HepG2 (cell line): ENCODE measurements at regions not wholly inside any gene's neighbourhood (a gene's known extent, or its start where the extent isn't known, plus 50 kb on each side); places are given as distances from the start of the nearest gene placed in this dataset.

Experiments
- ATAC-seq: fragments of 200-7000 bp; cut with Tn5 transposase; 3 replicates; pipeline ENCODE4 v1.9.1; 2020; ENCODE audit warnings: mild to moderate bottlenecking, moderate library complexity
- BruUV-seq: library from RNA; stranded (reverse); fragments of 400-500 nt; replicated peaks from 2 replicates; lab custom pipeline; 2021; lab: Mats Ljungman, UMichigan
- CTCF ChIA-PET: fragments of 300-600 bp; formaldehyde crosslinking; extraction: SDS; loops from one replicate; lab custom pipeline; 2021; ENCODE audit warnings: low total read pairs, inconsistent platforms, low intra/inter-chr PET ratio; lab: Yijun Ruan, JAX
- POLR2A ChIA-PET: fragments of 350-600 bp; sonication (Branson Sonifier 250); formaldehyde crosslinking; loops from one replicate; lab custom pipeline; 2020; ENCODE audit warnings: antibody characterized with exemption, inconsistent platforms; lab: Yijun Ruan, JAX
- DNase-seq: peaks from one replicate; pipeline ENCODE4 v3.0.0-alpha.2; 2015; ENCODE audit warnings: low spot score
- FAIRE-seq: peaks from 3 replicates; lab custom pipeline; 2011; peaks lifted over from hg19 to GRCh38; lab: Jason Lieb, UNC
- H2AFZ ChIP-seq: one replicate; pipeline ENCODE4 v1.6.1; 2011; ENCODE audit warnings: low read length, inconsistent platforms
- H3K27ac ChIP-seq: fragments of 300-600 bp; 3 replicates; pipeline ENCODE4 v1.8.0; 2011; ENCODE audit warnings: mixed run types, mild to moderate bottlenecking, mixed read lengths, low read length, inconsistent platforms; ENCODE audit not compliant: insufficient read depth; ENCODE audit errors: extremely low read length
- H3K27me3 ChIP-seq, 2 experiments: fragments of 200-600 bp in 1 of 2; 2 replicates in 1 of 2; 3 replicates in 1 of 2; pipeline versions ENCODE4 v1.6.0 to v1.8.0; 2011; ENCODE audit warnings: low read length in 2 of 2, mild to moderate bottlenecking in 2 of 2, moderate library complexity in 2 of 2, inconsistent platforms in 1 of 2; ENCODE audit not compliant: insufficient read depth in 2 of 2, control insufficient read depth in 1 of 2
- H3K36me3 ChIP-seq, 2 experiments: fragments of 200-600 bp in 1 of 2; replicated peaks in 1 of 2; 2 replicates in 1 of 2; 3 replicates in 1 of 2; pipeline versions ENCODE4 v1.5.1 to v1.8.0; 2011; ENCODE audit warnings: low read length in 2 of 2, inconsistent platforms in 1 of 2; ENCODE audit not compliant: insufficient read depth in 2 of 2, control insufficient read depth in 1 of 2
- H3K4me1 ChIP-seq: 2 replicates; pipeline ENCODE4 v1.5.1; 2012; ENCODE audit warnings: low read length, inconsistent platforms; ENCODE audit not compliant: insufficient read depth
- H3K4me2 ChIP-seq: 2 replicates; pipeline ENCODE4 v1.6.0; 2011; ENCODE audit warnings: low read depth, low read length, inconsistent platforms
- H3K4me3 ChIP-seq, 3 experiments: fragments of 200-600 bp in 1 of 3; sonication (generic), shearing (Covaris generic) in 1 of 3; replicated peaks in 1 of 3; 2 replicates each; pipeline ENCODE4 v1.5.1; 2011 to 2016; ENCODE audit warnings: low read length in 3 of 3, inconsistent platforms in 2 of 3, low read depth in 2 of 3, mild to moderate bottlenecking in 2 of 3, control low read depth in 1 of 3, mixed read lengths in 1 of 3; ENCODE audit not compliant: insufficient read depth in 1 of 3
- H3K79me2 ChIP-seq: one replicate; pipeline ENCODE4 v1.6.1; 2011; ENCODE audit warnings: low read length, inconsistent platforms; ENCODE audit not compliant: insufficient read depth
- H3K9ac ChIP-seq: 2 replicates; pipeline ENCODE4 v1.6.0; 2011; ENCODE audit warnings: mild to moderate bottlenecking, low read depth, low read length, inconsistent platforms; ENCODE audit not compliant: insufficient read depth
- H3K9me3 ChIP-seq: 2 replicates; pipeline ENCODE4 v1.5.1; 2012; ENCODE audit warnings: mild to moderate bottlenecking, low read length
- H4K20me1 ChIP-seq: 2 replicates; pipeline ENCODE4 v1.6.0; 2011; ENCODE audit warnings: inconsistent platforms, mild to moderate bottlenecking, low read length, moderate library complexity; ENCODE audit not compliant: insufficient read depth
- ATF5 ChIP-seq: sonication (generic); formaldehyde crosslinking; IDR thresholded peaks from 2 replicates; pipeline ENCODE4 v1.4.0; 2020; ENCODE audit warnings: mild to moderate bottlenecking, low read depth, missing genetic modification reagents
- DNMT1 ChIP-seq: sonication (generic); formaldehyde crosslinking; IDR thresholded peaks from 2 replicates; pipeline ENCODE4 v1.5.1; 2020; ENCODE audit warnings: mild to moderate bottlenecking, missing genetic modification reagents
- FOSL1 ChIP-seq: sonication (generic); formaldehyde crosslinking; IDR thresholded peaks from 2 replicates; pipeline ENCODE4 v1.9.0; 2021; ENCODE audit warnings: missing genetic modification reagents, borderline replicate concordance
- MAFF ChIP-seq: IDR thresholded peaks from 2 replicates; pipeline ENCODE4 v1.6.1; 2011; ENCODE audit warnings: low read depth, low read length, improper control_type of control experiment
- NFATC3 ChIP-seq: sonication (generic); formaldehyde crosslinking; IDR thresholded peaks from 2 replicates; pipeline ENCODE4 v1.5.1; 2020; ENCODE audit warnings: mild to moderate bottlenecking, missing genetic modification reagents
- ONECUT2 ChIP-seq: sonication (generic); formaldehyde crosslinking; IDR thresholded peaks from 2 replicates; pipeline ENCODE4 v1.4.0; 2020; ENCODE audit warnings: missing genetic modification reagents
- PPARG ChIP-seq: conservative IDR thresholded peaks from 2 replicates; pipeline ENCODE4 v1.6.1; 2016; ENCODE audit warnings: missing biosample characterization, missing genetic modification reagents
- SRY ChIP-seq: sonication (generic); formaldehyde crosslinking; IDR thresholded peaks from 2 replicates; pipeline ENCODE4 v1.8.0; 2022; ENCODE audit warnings: mild to moderate bottlenecking, missing genetic modification reagents
- ZMAT3 ChIP-seq: sonication (generic); formaldehyde crosslinking; conservative IDR thresholded peaks from 2 replicates; pipeline ENCODE4 v1.7.0; 2021; ENCODE audit warnings: missing genetic modification reagents
- ZNF563 ChIP-seq: sonication (generic); formaldehyde crosslinking; IDR thresholded peaks from 2 replicates; pipeline ENCODE4 v1.8.0; 2022; ENCODE audit warnings: mild to moderate bottlenecking, moderate library complexity, missing genetic modification reagents
- ZNF609 ChIP-seq: sonication (generic); formaldehyde crosslinking; IDR thresholded peaks from 2 replicates; pipeline ENCODE4 v1.4.0; 2020; ENCODE audit warnings: mild to moderate bottlenecking, missing genetic modification reagents, borderline replicate concordance
- WGBS: methylation state at CpG from one replicate; pipeline ENCODE4 v1.1.6; 2017; ENCODE audit warnings: low lambda C conversion rate; 5-methylcytosine and 5-hydroxymethylcytosine counted together
- in situ Hi-C: cut with HindIII; loops from 2 replicates; pipeline ENCODE4 v1.10.0; 2017; ENCODE audit warnings: low pct_unique_long_range_greater_than_20kb; ENCODE audit not compliant: extremely low pct_ligation_motif_present
- intact Hi-C: fragments of 100-400 bp; cut with micrococcal nuclease; formaldehyde crosslinking; loops from one replicate; pipeline ENCODE4 v1.10.0; 2022; ENCODE audit not compliant: unreplicated experiment
- TF ChIP-seq, protein P1 (sequence below): sonication (generic); formaldehyde crosslinking; IDR thresholded peaks from 2 replicates; pipeline ENCODE4 v1.4.0; 2020; ENCODE audit warnings: mild to moderate bottlenecking, missing genetic modification reagents
- TF ChIP-seq, protein P2 (sequence below): sonication (generic); formaldehyde crosslinking; IDR thresholded peaks from 2 replicates; pipeline ENCODE4 v1.4.0; 2020; ENCODE audit warnings: missing genetic modification reagents

GRCh38 chr18:24868760-24869237 lies 408.4 kb downstream of the HRH4 start (continued):
- TF ChIP-seq SRY (CRISPR knock-in tag), result no peak
- TF ChIP-seq, all 625 proteins: peak for 0

- H3K4me3 ChIP-seq, result no peak overlapping the region
- in situ Hi-C loops, result no loop called here
- ATAC-seq (no peak), FAIRE-seq (no peak), DNase-seq (no peak)
- H3K36me3 ChIP-seq, result no peaks in the 10 kb centered on the region
- intact Hi-C loops, result no loop called here
- H4K20me1 ChIP-seq, result no peaks in the 10 kb centered on the region
- no peaks in the 10 kb centered on the region for H3K9me3 ChIP-seq
- POLR2A ChIA-PET, result no interaction called here
- H2AFZ ChIP-seq, result no peak overlapping the region
- TF ChIP-seq, protein P1, sequence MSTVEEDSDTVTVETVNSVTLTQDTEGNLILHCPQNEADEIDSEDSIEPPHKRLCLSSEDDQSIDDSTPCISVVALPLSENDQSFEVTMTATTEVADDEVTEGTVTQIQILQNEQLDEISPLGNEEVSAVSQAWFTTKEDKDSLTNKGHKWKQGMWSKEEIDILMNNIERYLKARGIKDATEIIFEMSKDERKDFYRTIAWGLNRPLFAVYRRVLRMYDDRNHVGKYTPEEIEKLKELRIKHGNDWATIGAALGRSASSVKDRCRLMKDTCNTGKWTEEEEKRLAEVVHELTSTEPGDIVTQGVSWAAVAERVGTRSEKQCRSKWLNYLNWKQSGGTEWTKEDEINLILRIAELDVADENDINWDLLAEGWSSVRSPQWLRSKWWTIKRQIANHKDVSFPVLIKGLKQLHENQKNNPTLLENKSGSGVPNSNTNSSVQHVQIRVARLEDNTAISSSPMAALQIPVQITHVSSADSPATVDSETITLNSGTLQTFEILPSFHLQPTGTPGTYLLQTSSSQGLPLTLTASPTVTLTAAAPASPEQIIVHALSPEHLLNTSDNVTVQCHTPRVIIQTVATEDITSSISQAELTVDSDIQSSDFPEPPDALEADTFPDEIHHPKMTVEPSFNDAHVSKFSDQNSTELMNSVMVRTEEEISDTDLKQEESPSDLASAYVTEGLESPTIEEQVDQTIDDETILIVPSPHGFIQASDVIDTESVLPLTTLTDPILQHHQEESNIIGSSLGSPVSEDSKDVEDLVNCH, result no peak
- TF ChIP-seq ONECUT2 (CRISPR knock-in tag) (no peak), ATF5 (CRISPR knock-in tag) (no peak), DNMT1 (CRISPR knock-in tag) (no peak), MAFF (no peak), NFATC3 (CRISPR knock-in tag) (no peak), FOSL1 (no peak), ZNF563 (no peak), ZNF609 (CRISPR knock-in tag) (no peak), PPARG (CRISPR knock-in tag) (no peak), ZMAT3 (CRISPR knock-in tag) (no peak)
- TF ChIP-seq, protein P2, sequence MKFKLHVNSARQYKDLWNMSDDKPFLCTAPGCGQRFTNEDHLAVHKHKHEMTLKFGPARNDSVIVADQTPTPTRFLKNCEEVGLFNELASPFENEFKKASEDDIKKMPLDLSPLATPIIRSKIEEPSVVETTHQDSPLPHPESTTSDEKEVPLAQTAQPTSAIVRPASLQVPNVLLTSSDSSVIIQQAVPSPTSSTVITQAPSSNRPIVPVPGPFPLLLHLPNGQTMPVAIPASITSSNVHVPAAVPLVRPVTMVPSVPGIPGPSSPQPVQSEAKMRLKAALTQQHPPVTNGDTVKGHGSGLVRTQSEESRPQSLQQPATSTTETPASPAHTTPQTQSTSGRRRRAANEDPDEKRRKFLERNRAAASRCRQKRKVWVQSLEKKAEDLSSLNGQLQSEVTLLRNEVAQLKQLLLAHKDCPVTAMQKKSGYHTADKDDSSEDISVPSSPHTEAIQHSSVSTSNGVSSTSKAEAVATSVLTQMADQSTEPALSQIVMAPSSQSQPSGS (CRISPR knock-in tag), result no peak
- no peak overlapping the region for H3K4me2 ChIP-seq
- BruUV-seq, result no TSS peak
- CTCF ChIA-PET, result no interaction called here
- no peaks in the 10 kb centered on the region for H3K27me3 ChIP-seq
- no peaks in the 10 kb centered on the region for H3K79me2 ChIP-seq
- no peaks in the 10 kb centered on the region for H3K4me1 ChIP-seq
- 13% methylated on average over 3 of the region's 3 CpGs for WGBS
- H3K9ac ChIP-seq, result no peak overlapping the region
- no peak overlapping the region for H3K27ac ChIP-seq
Observed at GRCh38 chr18:24869285-24869684, 408.8 kb downstream of the HRH4 start.
